A549 (cell line): ENCODE measurements at regions not wholly inside any gene's neighbourhood (a gene's known extent, or its start where the extent isn't known, plus 50 kb on each side); places are given as distances from the start of the nearest gene placed in this dataset.

Source experiments
- ATAC-seq, 2 experiments: fragments of 200-7000 bp in 1 of 2; fragments of >200 bp in 1 of 2; cut with Nextera tagmentation in 1 of 2; cut with Tn5 transposase in 1 of 2; 3 replicates each; pipeline versions ENCODE4 v1.8.0 to v1.9.1; 2018 to 2020; ENCODE audit warnings: mild to moderate bottlenecking in 1 of 2, moderate library complexity in 1 of 2
- CTCF ChIA-PET: fragments of 300-600 bp; sonication (Branson Sonifier 250); formaldehyde crosslinking; extraction: SDS; loops from one replicate; lab custom pipeline; 2021; ENCODE audit warnings: antibody characterized with exemption, inconsistent platforms; lab: Yijun Ruan, JAX
- POLR2A ChIA-PET: fragments of 350-600 bp; formaldehyde crosslinking; extraction: SDS; loops from one replicate; lab custom pipeline; 2021; ENCODE audit warnings: antibody characterized with exemption, inconsistent platforms; lab: Yijun Ruan, JAX
- DNase-seq, 2 experiments: peaks; one replicate each; pipeline versions ENCODE4 v3.0.0 to v3.0.0-alpha.2; 2011 to 2016; ENCODE audit warnings: low read depth in 1 of 2, low spot score in 1 of 2
- FAIRE-seq: peaks from 2 replicates; lab custom pipeline; 2011; peaks lifted over from hg19 to GRCh38; lab: Jason Lieb, UNC
- H3K27ac ChIP-seq, 2 experiments: fragments of >200 bp; sonication (Bioruptor Twin); formaldehyde crosslinking; 3 replicates each; pipeline ENCODE4 v1.5.1; 2016 to 2017
- H3K4me1 ChIP-seq: fragments of >200 bp; sonication (Bioruptor Twin); formaldehyde crosslinking; 3 replicates; pipeline ENCODE4 v1.6.1; 2016
- H3K4me2 ChIP-seq: fragments of >200 bp; sonication (Bioruptor Twin); formaldehyde crosslinking; 3 replicates; pipeline ENCODE4 v1.6.1; 2016
- H3K4me3 ChIP-seq: fragments of >200 bp; sonication (Bioruptor Twin); formaldehyde crosslinking; 3 replicates; pipeline ENCODE4 v1.5.1; 2016
- H3K9me3 ChIP-seq: fragments of >200 bp; sonication (Bioruptor Twin); formaldehyde crosslinking; 3 replicates; pipeline ENCODE4 v1.6.1; 2016
- CBX2 ChIP-seq: fragments of 200-600 bp; sonication (generic); IDR thresholded peaks from 2 replicates; pipeline ENCODE4 v1.6.1; 2016; ENCODE audit warnings: low read depth, mild to moderate bottlenecking, borderline replicate concordance
- CBX8 ChIP-seq: fragments of 200-600 bp; sonication (generic); IDR thresholded peaks from 2 replicates; pipeline ENCODE4 v1.6.1; 2016
- CEBPB ChIP-seq, 2 experiments: fragments of >200 bp in 1 of 2; sonication (Bioruptor Twin) in 1 of 2; formaldehyde crosslinking in 1 of 2; IDR thresholded peaks; 2 replicates each; pipeline ENCODE4 v1.6.1; 2012 to 2016
- CHD2 ChIP-seq: fragments of 150-350 bp; IDR thresholded peaks from 2 replicates; pipeline ENCODE4 v1.6.1; 2014; ENCODE audit warnings: low read length; ENCODE audit not compliant: partially characterized antibody
- EHMT2 ChIP-seq: fragments of 200-600 bp; sonication (generic); IDR thresholded peaks from 2 replicates; pipeline ENCODE4 v1.6.1; 2016; ENCODE audit warnings: antibody characterized with exemption, low read depth, mild to moderate bottlenecking, moderate library complexity
- EP300 ChIP-seq, 2 experiments: fragments of >200 bp; sonication (Bioruptor Twin); formaldehyde crosslinking; IDR thresholded peaks; 2 replicates in 1 of 2; 3 replicates in 1 of 2; pipeline ENCODE4 v1.6.1; 2016 to 2017
- FOSB ChIP-seq: fragments of 250-450 bp; sonication (Bioruptor Pico); IDR thresholded peaks from 2 replicates; pipeline ENCODE4 v1.5.0; 2020; ENCODE audit warnings: mild to moderate bottlenecking, moderate library complexity
- HOXB13 ChIP-seq: fragments of 250-450 bp; sonication (Bioruptor Pico); IDR thresholded peaks from 2 replicates; pipeline ENCODE4 v1.5.0; 2020; ENCODE audit warnings: low read depth, mild to moderate bottlenecking, moderate library complexity
- KDM5A ChIP-seq: fragments of 200-600 bp; sonication (generic); IDR thresholded peaks from 2 replicates; pipeline ENCODE4 v1.6.1; 2016; ENCODE audit warnings: antibody characterized with exemption, mild to moderate bottlenecking
- NR3C1 ChIP-seq: fragments of >200 bp; sonication (Bioruptor Twin); formaldehyde crosslinking; IDR thresholded peaks from 3 replicates; pipeline ENCODE4 v1.6.1; 2017
- PBX3 ChIP-seq: IDR thresholded peaks from 2 replicates; pipeline ENCODE4 v1.6.1; 2012
- REST ChIP-seq: fragments of 200-600 bp; sonication (generic); IDR thresholded peaks from 2 replicates; pipeline ENCODE4 v1.6.1; 2016; ENCODE audit warnings: antibody characterized with exemption, mild to moderate bottlenecking, moderate library complexity
- RNF2 ChIP-seq: fragments of 200-600 bp; sonication (generic); IDR thresholded peaks from 2 replicates; pipeline ENCODE4 v1.6.1; 2016; ENCODE audit warnings: low read depth, mild to moderate bottlenecking, antibody characterized with exemption, moderate library complexity, borderline replicate concordance
- SREBF2 ChIP-seq: fragments of 450-650 bp; IDR thresholded peaks from 2 replicates; pipeline ENCODE4 v1.6.1; 2014; ENCODE audit warnings: mild to moderate bottlenecking, moderate library complexity
- ZFP36 ChIP-seq: fragments of 450-650 bp; IDR thresholded peaks from 2 replicates; pipeline ENCODE4 v1.6.1; 2014; ENCODE audit warnings: borderline replicate concordance; ENCODE audit not compliant: partially characterized antibody
- WGBS: methylation state at CpG from one replicate; pipeline ENCODE4 v1.1.6; 2017; ENCODE audit errors: missing lambda C conversion rate; 5-methylcytosine and 5-hydroxymethylcytosine counted together
- TF ChIP-seq, protein P1 (sequence below): IDR thresholded peaks from 2 replicates; pipeline ENCODE4 v1.6.1; 2012; ENCODE audit warnings: low read depth, borderline replicate concordance
- TF ChIP-seq, protein P2 (sequence below): fragments of 250-450 bp; sonication (Bioruptor Pico); IDR thresholded peaks from 2 replicates; pipeline ENCODE4 v1.5.0; 2021; ENCODE audit warnings: mild to moderate bottlenecking, moderate library complexity, borderline replicate concordance
- TF ChIP-seq, protein P3 (sequence below): fragments of >200 bp; sonication (Bioruptor Twin); formaldehyde crosslinking; IDR thresholded peaks from 2 replicates; pipeline ENCODE4 v1.6.1; 2016
- TF ChIP-seq, protein P4 (sequence below): fragments of 150-350 bp; IDR thresholded peaks from 2 replicates; pipeline ENCODE4 v1.6.1; 2014; ENCODE audit warnings: low read depth, mild to moderate bottlenecking, low read length

DNA sequence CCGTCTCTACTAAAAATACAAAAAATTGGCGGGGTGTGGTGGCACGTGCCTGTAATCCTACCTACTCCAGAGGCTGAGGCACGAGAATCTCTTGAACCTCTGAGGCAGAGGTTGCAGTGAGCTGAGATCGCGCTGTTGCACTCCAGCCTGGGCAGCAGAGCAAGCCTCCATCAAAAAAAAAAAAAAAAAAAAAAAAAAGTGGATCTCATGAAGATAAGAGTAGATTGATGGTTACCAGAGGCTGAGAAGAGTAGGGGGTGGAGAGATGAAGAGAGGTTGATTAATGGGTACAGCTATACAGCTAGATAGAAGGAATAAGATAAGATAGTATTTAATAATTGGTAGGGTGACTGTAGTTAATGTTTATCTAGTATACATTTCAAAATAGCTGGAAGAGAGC lies 65.9 kb upstream of the LRRC3B start:
- Histone ChIP-seq H3K27ac (no peak overlapping the region), H3K4me3 (no peak overlapping the region)
- POLR2A ChIA-PET: no interaction called here
- FAIRE-seq: no peak
- TF ChIP-seq RNF2 (no peak), CBX8 (no peak), KDM5A (no peak), SREBF2 (no peak), NR3C1 (no peak), EP300 (IDR thresholded peaks at IDR 0.05) (no peak), CEBPB (IDR thresholded peaks at IDR 0.05) (no peak), CHD2 (no peak), EHMT2 (no peak), FOSB (CRISPR knock-in tag) (no peak), REST (no peak), CBX2 (no peak), HOXB13 (CRISPR knock-in tag) (no peak), PBX3 (no peak), ZFP36 (no peak)
- TF ChIP-seq, protein P1, sequence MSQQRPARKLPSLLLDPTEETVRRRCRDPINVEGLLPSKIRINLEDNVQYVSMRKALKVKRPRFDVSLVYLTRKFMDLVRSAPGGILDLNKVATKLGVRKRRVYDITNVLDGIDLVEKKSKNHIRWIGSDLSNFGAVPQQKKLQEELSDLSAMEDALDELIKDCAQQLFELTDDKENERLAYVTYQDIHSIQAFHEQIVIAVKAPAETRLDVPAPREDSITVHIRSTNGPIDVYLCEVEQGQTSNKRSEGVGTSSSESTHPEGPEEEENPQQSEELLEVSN: no peak
- TF ChIP-seq, protein P2, sequence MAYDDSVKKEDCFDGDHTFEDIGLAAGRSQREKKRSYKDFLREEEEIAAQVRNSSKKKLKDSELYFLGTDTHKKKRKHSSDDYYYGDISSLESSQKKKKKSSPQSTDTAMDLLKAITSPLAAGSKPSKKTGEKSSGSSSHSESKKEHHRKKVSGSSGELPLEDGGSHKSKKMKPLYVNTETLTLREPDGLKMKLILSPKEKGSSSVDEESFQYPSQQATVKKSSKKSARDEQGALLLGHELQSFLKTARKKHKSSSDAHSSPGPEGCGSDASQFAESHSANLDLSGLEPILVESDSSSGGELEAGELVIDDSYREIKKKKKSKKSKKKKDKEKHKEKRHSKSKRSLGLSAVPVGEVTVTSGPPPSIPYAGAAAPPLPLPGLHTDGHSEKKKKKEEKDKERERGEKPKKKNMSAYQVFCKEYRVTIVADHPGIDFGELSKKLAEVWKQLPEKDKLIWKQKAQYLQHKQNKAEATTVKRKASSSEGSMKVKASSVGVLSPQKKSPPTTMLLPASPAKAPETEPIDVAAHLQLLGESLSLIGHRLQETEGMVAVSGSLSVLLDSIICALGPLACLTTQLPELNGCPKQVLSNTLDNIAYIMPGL (CRISPR knock-in tag): no peak
- TF ChIP-seq, protein P3, sequence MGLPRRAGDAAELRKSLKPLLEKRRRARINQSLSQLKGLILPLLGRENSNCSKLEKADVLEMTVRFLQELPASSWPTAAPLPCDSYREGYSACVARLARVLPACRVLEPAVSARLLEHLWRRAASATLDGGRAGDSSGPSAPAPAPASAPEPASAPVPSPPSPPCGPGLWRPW: no peak
- TF ChIP-seq, protein P4, sequence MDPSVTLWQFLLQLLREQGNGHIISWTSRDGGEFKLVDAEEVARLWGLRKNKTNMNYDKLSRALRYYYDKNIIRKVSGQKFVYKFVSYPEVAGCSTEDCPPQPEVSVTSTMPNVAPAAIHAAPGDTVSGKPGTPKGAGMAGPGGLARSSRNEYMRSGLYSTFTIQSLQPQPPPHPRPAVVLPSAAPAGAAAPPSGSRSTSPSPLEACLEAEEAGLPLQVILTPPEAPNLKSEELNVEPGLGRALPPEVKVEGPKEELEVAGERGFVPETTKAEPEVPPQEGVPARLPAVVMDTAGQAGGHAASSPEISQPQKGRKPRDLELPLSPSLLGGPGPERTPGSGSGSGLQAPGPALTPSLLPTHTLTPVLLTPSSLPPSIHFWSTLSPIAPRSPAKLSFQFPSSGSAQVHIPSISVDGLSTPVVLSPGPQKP: no peak
- TF ChIP-seq, all 56 proteins: peak for 0
- WGBS: 0% methylated on average over 6 of the region's 6 CpGs
- CTCF ChIA-PET: interaction anchor here (0.7 to 0.8 kb wide), 2 partner anchors 123 to 441 kb away, joined by 3 read pairs; no protein-coding TSS in a partner anchor
- DNase-seq (no peak), ATAC-seq (no peak)
- no peaks in the 10 kb centered on the region for H3K9me3 ChIP-seq
- H3K4me1 ChIP-seq: no peaks in the 10 kb centered on the region
- no peak overlapping the region for H3K4me2 ChIP-seq
